ENCODE measurements at regions not wholly inside any gene's neighbourhood (a gene's known extent, or its start where the extent isn't known, plus 50 kb on each side); places are given as distances from the start of the nearest gene placed in this dataset.
A peak's percentile ranks its signal among the peaks of the same experiment; 100 is the strongest.
"Not testable (repeated sequence)": the region's sequence is repeated elsewhere in the genome, so short reads cannot be mapped to it uniquely, and the experiment has no call there.

GRCh38 chr4:72931346-72931745 lies 138.2 kb downstream of the COX18 start:
- no peak overlapping the region for H3K27ac ChIP-seq
- DNase-seq (ENCODE audit: low spot score in 2 of 2): no peak
- intact Hi-C loops (cut with DNase I; ENCODE audit: low total_unique reads): no loop called here
- no peaks in the 10 kb centered on the region for H3K9me3 ChIP-seq
- TF ChIP-seq POLR2A (IDR thresholded peaks at IDR 0.05) (no peak), CTCF (IDR thresholded peaks at IDR 0.05) (no peak), POLR2AphosphoS5 (IDR thresholded peaks at IDR 0.05) (no peak)
- no peaks in the 10 kb centered on the region for H3K4me1 ChIP-seq
- no peaks in the 10 kb centered on the region for H3K36me3 ChIP-seq
- no peaks in the 10 kb centered on the region for H3K27me3 ChIP-seq
- H3K4me3 ChIP-seq: no peak overlapping the region

GRCh38 chr4:72929596-72930274 lies 139.8 kb downstream of the COX18 start:
- intact Hi-C loops (cut with DNase I; ENCODE audit: low total_unique reads); H3K9me3 ChIP-seq; H3K4me3 ChIP-seq; H3K36me3 ChIP-seq; H3K4me1 ChIP-seq; H3K27me3 ChIP-seq: not testable (repeated sequence)
- peak overlapping the region in 1 of 2 donors; percentile 19 for H3K27ac ChIP-seq
- DNase-seq (ENCODE audit: low spot score in 2 of 2): peak; percentile 44 to 60

- H3K36me3 ChIP-seq: no peaks in the 10 kb centered on the region
- no peak overlapping the region for H3K4me3 ChIP-seq
- no peaks in the 10 kb centered on the region for H3K9me3 ChIP-seq
- no peaks in the 10 kb centered on the region for H3K4me1 ChIP-seq
- intact Hi-C loops (cut with DNase I; ENCODE audit: low total_unique reads): no loop called here
- no peaks in the 10 kb centered on the region for H3K27me3 ChIP-seq
- no peak for DNase-seq (ENCODE audit: low spot score in 2 of 2)
- TF ChIP-seq CTCF (IDR thresholded peaks at IDR 0.05) (no peak), POLR2A (IDR thresholded peaks at IDR 0.05) (no peak), POLR2AphosphoS5 (IDR thresholded peaks at IDR 0.05) (no peak)
- H3K27ac ChIP-seq: no peak overlapping the region
These were observed 144.7 kb downstream of the COX18 start for GRCh38 chr4:72924814-72925213.

- intact Hi-C loops (cut with DNase I; ENCODE audit: low total_unique reads): no loop called here
- no peak for TF ChIP-seq POLR2AphosphoS5 (IDR thresholded peaks at IDR 0.05)
- no peak for TF ChIP-seq POLR2A (IDR thresholded peaks at IDR 0.05)
- TF ChIP-seq CTCF (IDR thresholded peaks at IDR 0.05): no peak
- Histone ChIP-seq H3K27ac (no peak overlapping the region), H3K4me1 (no peaks in the 10 kb centered on the region), H3K9me3 (no peaks in the 10 kb centered on the region), H3K4me3 (no peak overlapping the region), H3K27me3 (no peaks in the 10 kb centered on the region), H3K36me3 (no peaks in the 10 kb centered on the region)
- DNase-seq (ENCODE audit: low spot score in 2 of 2): no peak
These were observed 149.6 kb downstream of the COX18 start for GRCh38 chr4:72919937-72920336.

DNA sequence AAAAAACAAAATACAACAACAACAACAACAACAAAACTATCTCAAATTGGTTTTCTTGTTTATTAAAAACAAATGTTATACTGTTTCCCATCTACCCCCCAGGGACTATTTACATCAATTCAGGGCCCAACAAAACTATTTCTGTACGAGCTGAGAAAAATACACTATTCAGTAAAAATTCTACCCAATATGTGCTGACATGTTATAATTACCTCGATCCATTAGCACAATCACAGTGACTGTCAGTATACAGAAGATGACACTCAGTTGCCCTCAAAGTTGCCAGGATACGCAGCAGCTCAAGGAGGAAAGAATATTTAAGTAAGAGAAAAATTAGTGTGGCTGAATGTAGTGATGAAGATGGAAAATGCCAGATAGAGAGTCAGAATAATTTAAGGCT lies 150.1 kb downstream of the COX18 start:
- Histone ChIP-seq H3K27ac (no peak overlapping the region), H3K4me1 (no peaks in the 10 kb centered on the region), H3K9me3 (no peaks in the 10 kb centered on the region), H3K36me3 (no peaks in the 10 kb centered on the region), H3K27me3 (no peaks in the 10 kb centered on the region), H3K4me3 (no peak overlapping the region)
- no peak for DNase-seq (ENCODE audit: low spot score in 2 of 2)
- intact Hi-C loops (cut with DNase I; ENCODE audit: low total_unique reads): no loop called here
- no peak for TF ChIP-seq POLR2AphosphoS5 (IDR thresholded peaks at IDR 0.05)
- no peak for TF ChIP-seq POLR2A (IDR thresholded peaks at IDR 0.05)
- no peak for TF ChIP-seq CTCF (IDR thresholded peaks at IDR 0.05)

- TF ChIP-seq POLR2A (IDR thresholded peaks at IDR 0.05): no peak
- no peak for TF ChIP-seq POLR2AphosphoS5 (IDR thresholded peaks at IDR 0.05)
- TF ChIP-seq CTCF (IDR thresholded peaks at IDR 0.05): no peak
- intact Hi-C loops (cut with DNase I; ENCODE audit: low total_unique reads): no loop called here
- no peak overlapping the region for H3K4me3 ChIP-seq
- H3K9me3 ChIP-seq: no peaks in the 10 kb centered on the region
- no peak overlapping the region for H3K27ac ChIP-seq
- H3K27me3 ChIP-seq: no peaks in the 10 kb centered on the region
- no peaks in the 10 kb centered on the region for H3K36me3 ChIP-seq
- no peak for DNase-seq (ENCODE audit: low spot score in 2 of 2)
- H3K4me1 ChIP-seq: no peaks in the 10 kb centered on the region
These were observed 151.2 kb downstream of the COX18 start for GRCh38 chr4:72918362-72918761.

Data from breast epithelium (tissue), 4 donors.